ENCODE measurements at regions not wholly inside any gene's neighbourhood (a gene's known extent, or its start where the extent isn't known, plus 50 kb on each side); places are given as distances from the start of the nearest gene placed in this dataset.

DNA sequence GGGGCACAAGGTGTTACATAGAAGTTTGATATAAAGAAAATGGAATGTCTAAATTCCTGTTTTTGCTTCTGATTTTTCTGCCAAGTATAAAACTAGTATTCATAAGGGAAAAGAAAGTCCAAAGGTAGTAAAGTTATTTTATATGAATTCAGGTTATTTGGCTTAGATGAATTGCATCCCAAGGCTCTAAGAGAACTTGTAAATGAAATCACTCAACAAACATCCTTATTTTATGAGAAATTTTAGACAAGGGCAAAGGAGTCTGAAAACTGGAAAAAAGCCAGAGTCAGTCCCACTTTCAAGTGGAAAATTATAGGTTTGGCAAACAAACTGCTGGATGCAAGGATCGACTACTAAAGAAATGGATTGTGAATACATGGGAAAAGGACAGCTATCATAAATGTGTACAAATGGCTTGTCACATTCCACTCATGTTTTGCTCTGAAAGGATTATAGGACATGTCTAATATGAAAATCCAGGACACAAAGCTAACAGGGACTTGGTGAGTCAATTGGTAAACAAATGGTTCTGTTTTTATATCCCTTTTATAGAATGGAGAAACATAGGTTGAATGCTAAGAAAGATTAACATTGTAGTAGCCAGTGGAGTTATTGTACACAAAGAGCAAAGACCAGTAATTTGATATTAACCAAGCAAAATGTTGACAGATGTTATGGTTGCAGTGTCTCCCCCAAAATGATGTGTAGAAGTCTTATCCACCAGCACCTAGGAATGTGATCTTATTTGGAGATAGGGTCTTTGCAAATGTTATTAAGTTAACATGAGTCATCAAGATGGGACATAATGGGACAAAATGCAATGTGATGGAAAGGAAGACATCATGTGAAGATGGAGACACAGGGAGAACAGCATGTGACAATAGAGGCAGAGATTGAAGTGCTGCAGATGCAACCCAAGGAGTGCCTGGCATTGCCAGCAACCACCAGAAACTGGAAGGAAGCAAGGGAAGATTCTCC, 495.7 kb downstream of the TLE1 start:
- Mint-ChIP-seq H3K4me3 (no peak overlapping the region), H3K36me3 (no peaks in the 10 kb centered on the region)
- no peaks in the 10 kb centered on the region for H3K9me3 ChIP-seq (ENCODE audit: control insufficient read depth in 2 of 2, low read length in 2 of 2)

DNA sequence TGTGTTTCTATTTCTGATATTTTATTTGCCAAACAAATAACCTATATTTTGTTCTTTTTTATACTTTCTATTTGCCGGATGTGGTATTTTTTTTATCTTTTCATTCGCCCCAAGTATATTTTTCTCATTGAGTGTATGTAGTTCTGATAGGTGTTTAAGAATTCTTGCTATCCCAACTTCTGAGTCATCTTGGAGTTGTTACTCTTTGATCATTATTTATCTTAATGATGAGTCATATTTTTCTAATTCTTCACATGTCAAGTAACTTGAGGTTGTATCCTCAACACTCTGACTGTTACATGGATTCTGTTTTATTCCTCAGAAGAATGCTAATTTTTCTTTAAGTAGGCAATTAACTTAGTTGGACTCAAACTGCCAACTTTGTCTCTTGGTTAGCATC, 498.1 kb downstream of the TLE1 start:
- H3K4me1 ChIP-seq (ENCODE audit: control insufficient read depth, insufficient read depth, low read length, poor library complexity, severe bottlenecking), result no peaks in the 10 kb centered on the region
- Mint-ChIP-seq H3K4me3 (no peak overlapping the region), H3K27me3 (no peaks in the 10 kb centered on the region), H3K36me3 (no peaks in the 10 kb centered on the region), H3K4me1 (no peaks in the 10 kb centered on the region), H3K27ac (no peak overlapping the region), H3K9me3 (peaks cover 2 to 11% (median 7%) of the 10 kb centered on the region in 7 donors)
- peaks cover 0 to 3% of the 10 kb centered on the region in 2 experiments for H3K9me3 ChIP-seq (ENCODE audit: control insufficient read depth in 2 of 2, low read length in 2 of 2)
- H3K27ac ChIP-seq (ENCODE audit: insufficient read depth, low read length, poor library complexity, severe bottlenecking), result no peak overlapping the region
- no peak for DNase-seq
- ATAC-seq (ENCODE audit: low read depth in 2 of 2), result no peak
- H3K27me3 ChIP-seq (ENCODE audit: control insufficient read depth, insufficient read depth, low read length), result no peaks in the 10 kb centered on the region
- H3K4me3 ChIP-seq (ENCODE audit: low read depth, low read length), result no peak overlapping the region
- H3K36me3 ChIP-seq (ENCODE audit: control insufficient read depth, insufficient read depth, low read length), result no peaks in the 10 kb centered on the region

More for the DNA sequence above, 495.7 kb downstream of the TLE1 start:
- H3K27me3 ChIP-seq (ENCODE audit: control insufficient read depth, insufficient read depth, low read length), result no peaks in the 10 kb centered on the region
- no peaks in the 10 kb centered on the region for H3K36me3 ChIP-seq (ENCODE audit: control insufficient read depth, insufficient read depth, low read length)
- Mint-ChIP-seq H3K4me1 (no peaks in the 10 kb centered on the region), H3K27me3 (no peaks in the 10 kb centered on the region), H3K9me3 (peaks cover 1 to 21% (median 10%) of the 10 kb centered on the region in 7 donors), H3K27ac (no peak overlapping the region)
- H3K4me3 ChIP-seq (ENCODE audit: low read depth, low read length), result no peak overlapping the region
- no peaks in the 10 kb centered on the region for H3K4me1 ChIP-seq (ENCODE audit: control insufficient read depth, insufficient read depth, low read length, poor library complexity, severe bottlenecking)
- no peak for ATAC-seq (ENCODE audit: low read depth in 2 of 2)
- DNase-seq, result no peak
- H3K27ac ChIP-seq (ENCODE audit: insufficient read depth, low read length, poor library complexity, severe bottlenecking), result no peak overlapping the region

DNA sequence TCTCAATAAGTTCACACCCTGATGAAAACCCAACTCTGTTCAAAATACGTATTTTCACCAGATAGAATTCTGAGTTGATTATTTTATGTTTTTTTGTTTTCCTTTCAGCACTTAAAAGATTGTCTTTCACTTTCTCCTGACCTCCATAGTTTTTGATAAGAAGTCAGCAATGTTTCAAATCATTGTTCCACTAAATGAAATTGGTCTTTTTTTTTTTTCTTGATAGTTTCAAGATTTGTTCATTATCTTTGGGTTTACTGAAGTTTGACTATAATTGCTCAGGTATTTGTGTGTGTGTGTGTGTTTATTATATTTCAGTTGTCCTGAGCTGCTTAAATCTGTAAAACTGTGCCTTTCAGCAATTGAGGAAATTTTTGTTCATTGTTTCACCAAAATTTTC, 498.7 kb downstream of the TLE1 start:
- Histone ChIP-seq H3K9me3 (ENCODE audit: control insufficient read depth in 2 of 2, low read length in 2 of 2) (peaks cover 0 to 3% of the 10 kb centered on the region in 2 experiments), H3K4me3 (ENCODE audit: low read depth, low read length) (no peak overlapping the region), H3K4me1 (ENCODE audit: control insufficient read depth, insufficient read depth, low read length, poor library complexity, severe bottlenecking) (no peaks in the 10 kb centered on the region), H3K27me3 (ENCODE audit: control insufficient read depth, insufficient read depth, low read length) (no peaks in the 10 kb centered on the region), H3K36me3 (ENCODE audit: control insufficient read depth, insufficient read depth, low read length) (no peaks in the 10 kb centered on the region), H3K27ac (ENCODE audit: insufficient read depth, low read length, poor library complexity, severe bottlenecking) (no peak overlapping the region)
- no peak overlapping the region for H3K27ac Mint-ChIP-seq
- ATAC-seq (ENCODE audit: low read depth in 2 of 2) (no peak), DNase-seq (no peak)
- H3K4me1 Mint-ChIP-seq, result no peaks in the 10 kb centered on the region
- no peaks in the 10 kb centered on the region for H3K27me3 Mint-ChIP-seq
- H3K36me3 Mint-ChIP-seq, result no peaks in the 10 kb centered on the region
- H3K4me3 Mint-ChIP-seq, result no peak overlapping the region
- H3K9me3 Mint-ChIP-seq, result peaks cover 2 to 11% (median 7%) of the 10 kb centered on the region in 7 donors

DNA sequence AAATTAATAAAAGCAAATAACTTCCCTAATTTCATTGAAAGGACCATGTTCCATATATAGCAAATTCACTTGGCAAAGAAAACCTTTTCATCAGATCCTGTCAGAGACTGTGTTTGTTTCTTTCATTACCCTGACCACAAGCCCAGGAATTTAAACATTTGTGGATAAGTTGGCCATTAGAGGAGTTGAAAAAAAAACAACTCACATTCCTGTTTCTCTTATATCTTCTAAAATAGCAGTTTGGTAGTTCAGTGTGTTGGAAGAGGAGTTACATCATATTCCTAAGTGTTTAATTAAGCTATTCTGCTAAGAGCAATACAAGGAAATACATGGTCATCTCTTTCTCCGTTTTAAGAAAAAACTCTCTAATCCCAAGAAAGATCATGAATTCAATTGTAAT, 505.6 kb downstream of the TLE1 start:
- H3K36me3 ChIP-seq (ENCODE audit: control insufficient read depth, insufficient read depth, low read length), result no peaks in the 10 kb centered on the region
- Mint-ChIP-seq H3K4me3 (no peak overlapping the region), H3K27me3 (no peaks in the 10 kb centered on the region), H3K9me3 (peaks cover 0 to 14% (median 2%) of the 10 kb centered on the region in 7 donors), H3K36me3 (no peaks in the 10 kb centered on the region), H3K27ac (no peak overlapping the region), H3K4me1 (no peaks in the 10 kb centered on the region)
- no peaks in the 10 kb centered on the region for H3K27me3 ChIP-seq (ENCODE audit: control insufficient read depth, insufficient read depth, low read length)
- no peak for DNase-seq
- H3K4me3 ChIP-seq (ENCODE audit: low read depth, low read length), result no peak overlapping the region
- H3K4me1 ChIP-seq (ENCODE audit: control insufficient read depth, insufficient read depth, low read length, poor library complexity, severe bottlenecking), result no peaks in the 10 kb centered on the region
- no peak for ATAC-seq (ENCODE audit: low read depth in 2 of 2)
- peaks cover 0 to 3% of the 10 kb centered on the region in 2 experiments for H3K9me3 ChIP-seq (ENCODE audit: control insufficient read depth in 2 of 2, low read length in 2 of 2)
- no peak overlapping the region for H3K27ac ChIP-seq (ENCODE audit: insufficient read depth, low read length, poor library complexity, severe bottlenecking)

DNA sequence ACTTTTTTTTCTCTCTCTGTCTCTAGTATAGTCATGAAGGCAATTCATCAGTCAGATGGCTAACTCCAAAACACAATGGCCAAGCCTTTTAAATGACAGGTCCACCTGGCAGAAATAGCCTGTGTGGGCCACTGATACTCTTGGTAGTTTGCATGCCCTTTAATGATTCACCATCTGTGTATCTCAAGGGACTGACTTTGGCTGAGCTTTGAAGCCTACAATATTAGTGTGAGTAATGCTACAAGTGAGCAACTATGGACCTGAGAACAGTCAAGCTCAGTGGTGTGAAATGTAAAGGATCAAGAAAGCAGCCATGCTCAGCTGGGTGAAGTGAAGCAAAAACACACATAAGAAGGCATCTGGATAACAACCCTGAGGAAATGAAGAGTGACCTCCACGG, 506.9 kb downstream of the TLE1 start:
- peaks cover 0 to 15% (median 2%) of the 10 kb centered on the region in 7 donors for H3K9me3 Mint-ChIP-seq
- H3K4me1 Mint-ChIP-seq, result no peaks in the 10 kb centered on the region
- H3K27me3 ChIP-seq (ENCODE audit: control insufficient read depth, insufficient read depth, low read length), result no peaks in the 10 kb centered on the region
- H3K4me3 ChIP-seq (ENCODE audit: low read depth, low read length), result no peak overlapping the region
- no peaks in the 10 kb centered on the region for H3K27me3 Mint-ChIP-seq
- no peak overlapping the region for H3K27ac ChIP-seq (ENCODE audit: insufficient read depth, low read length, poor library complexity, severe bottlenecking)
- no peaks in the 10 kb centered on the region for H3K4me1 ChIP-seq (ENCODE audit: control insufficient read depth, insufficient read depth, low read length, poor library complexity, severe bottlenecking)
- H3K36me3 Mint-ChIP-seq, result no peaks in the 10 kb centered on the region
- no peak for DNase-seq
- no peak overlapping the region for H3K27ac Mint-ChIP-seq
- no peaks in the 10 kb centered on the region for H3K9me3 ChIP-seq (ENCODE audit: control insufficient read depth in 2 of 2, low read length in 2 of 2)
- H3K4me3 Mint-ChIP-seq, result no peak overlapping the region
- no peak for ATAC-seq (ENCODE audit: low read depth in 2 of 2)
- H3K36me3 ChIP-seq (ENCODE audit: control insufficient read depth, insufficient read depth, low read length), result no peaks in the 10 kb centered on the region

DNA sequence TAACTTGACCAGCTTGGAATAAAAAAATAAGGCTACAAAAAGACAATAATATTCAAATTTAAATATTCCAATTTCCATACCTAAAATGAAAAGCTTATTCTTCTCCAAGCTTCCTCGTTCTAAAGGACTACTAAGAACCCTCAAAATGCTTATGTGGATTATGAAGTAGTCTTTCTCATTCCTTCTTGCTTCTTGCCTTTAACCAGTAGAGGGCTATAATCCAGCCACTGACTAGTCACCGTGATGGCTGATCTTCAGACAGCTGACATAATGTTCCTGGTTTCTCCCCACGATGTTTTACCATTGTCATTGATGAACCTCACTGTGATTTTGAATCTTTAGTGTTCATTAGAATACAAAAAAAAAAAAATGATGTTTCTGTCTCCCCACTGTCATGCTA, 515.3 kb downstream of the TLE1 start:
- Mint-ChIP-seq H3K27me3 (no peaks in the 10 kb centered on the region), H3K27ac (no peak overlapping the region), H3K36me3 (no peaks in the 10 kb centered on the region), H3K4me1 (no peaks in the 10 kb centered on the region), H3K9me3 (peaks cover 0 to 20% (median 5%) of the 10 kb centered on the region in 7 donors), H3K4me3 (no peak overlapping the region)
- H3K9me3 ChIP-seq (ENCODE audit: control insufficient read depth in 2 of 2, low read length in 2 of 2), result no peaks in the 10 kb centered on the region
- H3K27me3 ChIP-seq (ENCODE audit: control insufficient read depth, insufficient read depth, low read length), result no peaks in the 10 kb centered on the region
- ATAC-seq (ENCODE audit: low read depth in 2 of 2), result no peak
- DNase-seq, result no peak
- no peak overlapping the region for H3K4me3 ChIP-seq (ENCODE audit: low read depth, low read length)
- H3K4me1 ChIP-seq (ENCODE audit: control insufficient read depth, insufficient read depth, low read length, poor library complexity, severe bottlenecking), result no peaks in the 10 kb centered on the region
- no peak overlapping the region for H3K27ac ChIP-seq (ENCODE audit: insufficient read depth, low read length, poor library complexity, severe bottlenecking)
- no peaks in the 10 kb centered on the region for H3K36me3 ChIP-seq (ENCODE audit: control insufficient read depth, insufficient read depth, low read length)

DNA sequence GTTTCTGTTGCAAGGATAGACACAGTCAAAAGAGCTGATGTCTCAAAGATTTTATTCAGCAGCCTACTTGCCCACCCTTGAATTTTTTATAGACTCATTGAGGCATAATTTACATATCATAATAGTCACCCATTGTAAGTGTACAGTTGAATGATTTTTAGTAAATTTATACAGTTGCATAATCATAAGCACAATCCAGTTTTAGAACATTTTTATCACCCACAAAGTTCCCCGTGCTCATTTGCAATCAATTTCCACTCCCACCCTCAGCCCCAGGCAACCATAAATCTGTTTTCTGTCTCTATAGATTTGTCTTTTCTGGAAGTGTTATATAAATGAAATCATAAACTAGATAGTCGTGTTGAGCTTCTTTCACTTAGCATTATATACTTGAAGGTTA, 517.7 kb downstream of the TLE1 start:
- H3K4me3 ChIP-seq (ENCODE audit: low read depth, low read length), result no peak overlapping the region
- no peak overlapping the region for H3K27ac ChIP-seq (ENCODE audit: insufficient read depth, low read length, poor library complexity, severe bottlenecking)
- H3K36me3 ChIP-seq (ENCODE audit: control insufficient read depth, insufficient read depth, low read length), result no peaks in the 10 kb centered on the region
- no peaks in the 10 kb centered on the region for H3K36me3 Mint-ChIP-seq
- no peak for DNase-seq
- no peak for ATAC-seq (ENCODE audit: low read depth in 2 of 2)
- H3K9me3 ChIP-seq (ENCODE audit: control insufficient read depth in 2 of 2, low read length in 2 of 2), result no peaks in the 10 kb centered on the region
- no peak overlapping the region for H3K4me3 Mint-ChIP-seq
- no peaks in the 10 kb centered on the region for H3K27me3 ChIP-seq (ENCODE audit: control insufficient read depth, insufficient read depth, low read length)
- no peaks in the 10 kb centered on the region for H3K4me1 Mint-ChIP-seq
- peaks cover 0 to 20% (median 6%) of the 10 kb centered on the region in 7 donors for H3K9me3 Mint-ChIP-seq
- no peaks in the 10 kb centered on the region for H3K4me1 ChIP-seq (ENCODE audit: control insufficient read depth, insufficient read depth, low read length, poor library complexity, severe bottlenecking)
- H3K27me3 Mint-ChIP-seq, result peaks cover 4% of the 10 kb centered on the region
- no peak overlapping the region for H3K27ac Mint-ChIP-seq

DNA sequence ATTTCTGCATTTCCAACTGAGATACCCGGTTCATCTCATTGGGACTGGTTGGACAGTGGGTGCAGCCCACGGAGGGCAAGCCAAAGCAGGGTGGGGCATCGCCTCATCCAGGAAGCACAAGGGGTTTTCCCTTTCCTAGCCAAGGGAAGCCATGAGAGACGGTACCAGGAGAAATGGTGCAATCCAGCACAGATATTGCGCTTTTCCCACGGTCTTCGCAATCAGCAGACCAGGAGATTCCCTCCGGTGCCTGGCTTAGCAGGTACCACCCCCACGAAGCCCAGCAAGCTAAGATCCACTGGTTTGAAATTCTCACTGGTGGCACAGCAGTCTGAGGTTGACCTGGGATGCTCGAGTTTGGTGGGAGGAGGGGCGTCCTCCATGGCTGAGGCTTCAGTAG, 527.0 kb downstream of the TLE1 start:
- Mint-ChIP-seq H3K27ac (no peak overlapping the region), H3K9me3 (peaks cover 0 to 31% (median 9%) of the 10 kb centered on the region in 7 donors), H3K4me3 (no peak overlapping the region), H3K27me3 (no peaks in the 10 kb centered on the region), H3K4me1 (peaks cover 0 to 4% (median 0%) of the 10 kb centered on the region in 4 donors), H3K36me3 (no peaks in the 10 kb centered on the region)
- Histone ChIP-seq H3K27ac (ENCODE audit: insufficient read depth, low read length, poor library complexity, severe bottlenecking) (no peak overlapping the region), H3K4me1 (ENCODE audit: control insufficient read depth, insufficient read depth, low read length, poor library complexity, severe bottlenecking) (no peaks in the 10 kb centered on the region), H3K36me3 (ENCODE audit: control insufficient read depth, insufficient read depth, low read length) (no peaks in the 10 kb centered on the region), H3K27me3 (ENCODE audit: control insufficient read depth, insufficient read depth, low read length) (no peaks in the 10 kb centered on the region), H3K4me3 (ENCODE audit: low read depth, low read length) (no peak overlapping the region), H3K9me3 (ENCODE audit: control insufficient read depth in 2 of 2, low read length in 2 of 2) (no peaks in the 10 kb centered on the region)
- DNase-seq (no peak), ATAC-seq (ENCODE audit: low read depth in 2 of 2) (no peak)

Measured in CD4-positive, CD25-positive, alpha-beta regulatory T cell (primary cell).